DMS153 treated with DMSO at 0.1 percent for 48 hours (cell line): ENCODE measurements at regions not wholly inside any gene's neighbourhood (a gene's known extent, or its start where the extent isn't known, plus 50 kb on each side); places are given as distances from the start of the nearest gene placed in this dataset.
"Not testable (repeated sequence)": the region's sequence is repeated elsewhere in the genome, so short reads cannot be mapped to it uniquely, and the experiment has no call there.

Experiments used
- DNase-seq: peaks from one replicate; lab custom pipeline; 2025; ENCODE audit not compliant: unreplicated experiment; lab: John Stamatoyannopoulos, UW

GRCh38 chr12:131311279-131311722 is 357.6 kb downstream of the ADGRD1 start:
- DNase-seq: not testable (repeated sequence)

- DNase-seq: no peak
Measured at GRCh38 chr12:131311764-131312163, 358.1 kb downstream of the ADGRD1 start.

DNA sequence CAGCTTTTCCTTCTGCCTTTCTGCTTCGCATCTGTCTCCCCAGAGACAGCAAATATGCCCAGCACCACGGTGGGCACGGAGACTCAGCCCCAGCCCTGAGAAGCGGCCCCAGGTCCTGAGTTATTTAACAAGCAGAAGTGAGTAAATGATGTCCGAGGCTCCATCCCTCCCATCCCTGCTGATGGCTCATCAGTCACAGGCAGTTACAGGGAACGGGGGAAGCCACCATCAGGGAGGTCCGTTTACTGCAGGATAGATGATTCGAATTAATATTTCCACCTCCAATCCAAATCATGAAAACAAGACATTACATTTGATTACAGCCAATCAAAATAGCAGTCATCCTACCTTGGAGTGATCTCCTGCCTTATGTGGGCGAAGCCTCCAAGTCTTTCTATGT is 358.7 kb downstream of the ADGRD1 start:
- DNase-seq: not testable (repeated sequence)

- DNase-seq: no peak
Measured at GRCh38 chr12:131312793-131313545, 359.3 kb downstream of the ADGRD1 start.

- DNase-seq: no peak
Measured at GRCh38 chr12:131313635-131314034, 359.9 kb downstream of the ADGRD1 start.

DNA sequence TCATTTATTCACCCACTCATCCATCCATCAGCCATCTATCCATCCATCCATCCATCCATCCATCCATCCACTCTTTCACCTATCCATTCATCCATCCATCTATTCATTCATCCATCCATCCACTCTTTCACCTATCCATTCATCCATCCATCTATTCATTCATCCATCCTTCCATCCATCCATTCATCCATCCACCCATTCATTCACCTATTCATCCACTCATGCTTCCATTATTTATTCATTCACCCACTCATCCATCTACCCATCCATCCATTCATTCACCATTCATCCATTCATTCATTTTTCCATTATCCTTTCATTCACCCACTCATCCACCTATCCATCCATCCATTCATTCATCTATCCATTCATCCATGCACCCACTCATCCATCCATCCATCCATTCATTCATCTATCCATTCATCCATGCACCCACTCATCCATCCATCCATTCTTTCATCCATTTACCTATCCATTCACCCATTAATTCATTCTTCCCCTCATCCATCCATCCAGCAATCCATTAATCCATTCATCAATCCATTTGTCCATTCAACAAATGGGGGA is 360.9 kb downstream of the ADGRD1 start:
- no peak for DNase-seq

DNA sequence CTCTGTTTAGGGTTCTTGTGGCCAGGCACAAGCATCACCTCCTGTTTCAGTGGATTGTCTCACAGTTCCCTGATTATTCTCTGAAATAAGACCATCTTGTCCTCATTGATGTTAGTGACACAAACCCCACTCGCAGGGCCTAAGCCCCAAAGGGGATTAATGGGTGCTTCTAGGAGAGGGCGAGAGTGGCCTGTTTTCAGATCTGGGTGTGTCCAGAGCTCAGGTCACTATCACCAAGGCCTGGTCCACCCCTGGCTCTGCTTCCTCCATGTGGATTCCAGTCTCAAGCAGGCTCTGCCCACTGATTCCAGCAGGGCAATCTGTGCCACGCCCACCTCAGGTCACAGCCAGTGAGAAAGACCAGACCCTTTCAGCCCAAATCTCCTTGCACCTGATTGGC is 361.9 kb downstream of the ADGRD1 start:
- no peak for DNase-seq

GRCh38 chr12:131316388-131316787 is 362.7 kb downstream of the ADGRD1 start:
- no peak for DNase-seq

- no peak for DNase-seq
Measured at GRCh38 chr12:131318045-131318685, 364.5 kb downstream of the ADGRD1 start.

- DNase-seq: no peak
Measured at GRCh38 chr12:131321988-131322387, 368.3 kb downstream of the ADGRD1 start.

GRCh38 chr12:131322460-131322859 is 368.8 kb downstream of the ADGRD1 start:
- not testable (repeated sequence) for DNase-seq

DNA sequence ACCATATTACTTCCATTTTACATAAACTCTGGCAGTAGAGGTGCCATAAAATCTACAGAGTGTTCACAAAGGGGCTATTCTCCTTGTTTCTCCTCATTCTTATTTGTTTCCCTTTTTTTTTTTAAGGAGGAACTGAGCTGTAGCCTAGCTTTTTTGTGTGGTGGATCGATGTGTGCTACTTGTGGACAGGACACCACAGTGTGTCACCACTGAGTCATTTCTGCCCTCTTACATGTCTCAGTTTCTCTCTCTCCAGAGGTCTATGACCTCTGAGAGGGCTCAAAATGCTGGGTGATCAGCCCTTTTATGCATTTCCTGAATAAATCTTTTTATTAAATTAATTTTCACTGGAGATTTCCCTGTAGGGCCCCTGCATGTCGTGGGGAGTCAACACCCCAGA is 370.2 kb downstream of the ADGRD1 start:
- no peak for DNase-seq

- DNase-seq: no peak
Measured at GRCh38 chr12:131327521-131328488, 374.1 kb downstream of the ADGRD1 start.

DNA sequence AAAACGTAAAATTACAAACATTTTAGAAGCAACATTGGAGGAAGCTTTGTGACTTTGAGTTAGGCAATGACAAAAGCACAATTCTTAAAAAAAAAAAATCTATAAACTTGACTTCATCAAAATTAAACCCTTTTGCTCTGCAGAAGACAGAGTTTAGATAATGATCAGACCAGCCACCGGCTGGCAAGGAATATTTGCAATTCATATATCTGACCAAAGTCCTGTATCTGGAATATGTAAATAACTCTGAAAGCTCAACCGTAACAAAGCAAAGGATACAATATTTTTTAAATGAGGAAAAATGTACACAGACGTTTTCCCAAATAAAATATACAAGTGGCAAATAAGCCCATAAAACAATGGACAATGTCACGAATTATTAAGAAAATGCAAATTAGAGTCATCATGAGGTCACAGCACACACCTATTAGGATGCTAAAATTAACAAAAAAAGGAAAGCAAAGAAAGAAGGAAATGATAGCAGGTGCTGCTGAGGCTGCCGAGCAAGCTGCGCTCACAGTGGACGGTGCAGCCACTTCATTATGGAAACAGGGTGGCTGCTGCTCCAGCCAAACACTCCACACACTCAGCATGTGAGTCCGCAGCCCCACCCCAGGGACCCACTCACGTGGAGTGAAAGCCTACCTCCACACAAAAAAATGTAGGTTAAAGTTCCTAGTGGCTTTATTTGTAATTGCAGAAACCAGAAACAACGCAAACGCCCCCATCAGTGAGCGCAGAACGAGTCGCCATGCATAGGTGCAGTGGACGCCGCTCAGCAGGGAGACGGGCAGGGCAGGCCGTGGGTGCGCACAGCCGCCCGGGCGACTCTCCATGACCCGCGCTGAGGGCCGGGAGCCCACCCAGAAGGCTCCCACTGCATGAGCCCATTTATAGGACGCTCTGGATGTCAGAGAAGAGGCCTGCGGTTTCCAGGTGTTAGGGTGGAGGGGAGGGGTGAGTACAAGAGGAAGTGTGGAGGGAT is 375.4 kb downstream of the ADGRD1 start:
- DNase-seq: not testable (repeated sequence)

DNA sequence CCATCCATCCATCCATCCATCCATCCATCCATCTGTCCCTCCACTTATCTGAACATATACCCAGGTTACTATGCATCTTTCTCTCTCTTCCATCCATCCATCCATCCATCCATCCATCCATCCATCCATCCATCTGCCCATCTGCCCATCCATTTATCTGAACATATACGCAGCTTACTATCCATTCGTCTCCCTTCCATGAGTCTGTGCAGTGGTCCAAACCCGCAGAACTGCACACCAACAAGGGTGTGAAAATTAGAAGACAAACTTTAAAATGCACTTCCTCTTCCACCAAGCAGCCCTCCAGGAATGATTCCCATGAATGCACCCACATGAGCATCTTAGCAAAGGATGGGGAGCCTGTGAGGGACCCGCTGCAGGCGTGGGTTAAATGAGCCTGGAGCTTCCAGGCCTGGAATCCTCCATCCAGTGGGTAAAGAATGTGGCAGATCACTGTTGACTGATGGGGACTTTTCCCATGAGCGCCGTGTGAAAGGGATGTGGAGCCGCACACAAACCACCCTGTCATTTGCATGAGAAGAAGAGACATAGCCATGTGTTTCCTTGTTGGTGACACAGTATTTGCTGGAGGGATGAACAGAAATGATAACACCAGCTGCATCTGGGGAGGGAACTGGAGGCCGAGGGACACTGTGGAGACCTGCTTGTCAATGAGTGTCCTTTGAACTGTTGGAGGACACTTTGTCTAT is 376.6 kb downstream of the ADGRD1 start:
- DNase-seq: no peak

- no peak for DNase-seq
Measured at GRCh38 chr12:131331148-131331750, 377.5 kb downstream of the ADGRD1 start.

DNA sequence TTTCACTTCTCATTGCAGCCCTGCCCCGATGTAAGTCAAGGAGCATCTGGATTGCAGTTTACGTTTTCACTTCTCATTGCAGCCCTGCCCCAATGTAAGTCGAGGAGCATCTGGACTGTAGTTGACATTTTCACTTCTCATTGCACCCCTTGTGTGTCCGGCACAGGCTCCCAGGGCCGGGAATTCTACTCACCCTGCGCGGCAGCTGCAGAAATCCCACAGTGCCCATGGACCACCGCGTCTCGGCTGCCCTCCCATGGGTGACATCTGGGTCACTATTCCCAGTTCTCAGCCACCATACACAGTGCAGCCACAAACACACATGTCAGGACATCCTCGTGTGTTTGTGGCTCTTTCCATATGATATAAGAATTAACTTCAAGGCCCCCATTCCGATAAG is 378.5 kb downstream of the ADGRD1 start:
- no peak for DNase-seq

- no peak for DNase-seq
Measured at GRCh38 chr12:131333136-131333535, 377.8 kb upstream of the SFSWAP start.
